NB4 (cell line): ENCODE measurements at regions not wholly inside any gene's neighbourhood (a gene's known extent, or its start where the extent isn't known, plus 50 kb on each side); places are given as distances from the start of the nearest gene placed in this dataset.

Experiments
- DNase-seq: peaks from one replicate; pipeline ENCODE4 v3.0.0; 2010; ENCODE audit warnings: low read depth
- H3K4me3 ChIP-seq: one replicate; pipeline ENCODE4 v1.5.1; 2011; ENCODE audit warnings: mild to moderate bottlenecking, low read depth, low read length, moderate library complexity
- CTCF ChIP-seq: IDR thresholded peaks from one replicate; pipeline ENCODE4 v1.5.1; 2012; ENCODE audit warnings: low read depth, low read length
- MAX ChIP-seq: IDR thresholded peaks from 2 replicates; pipeline ENCODE4 v1.6.1; 2011; ENCODE audit warnings: low read depth, low read length
- MYC ChIP-seq: IDR thresholded peaks from 2 replicates; pipeline ENCODE4 v1.6.1; 2011; ENCODE audit warnings: low read depth, low read length
- POLR2A ChIP-seq: IDR thresholded peaks from 2 replicates; pipeline ENCODE4 v1.6.1; 2011; ENCODE audit warnings: mild to moderate bottlenecking; ENCODE audit not compliant: insufficient read length; ENCODE audit errors: extremely low read depth

GRCh38 chr10:28776519-28776918 is 99.2 kb downstream of the BAMBI start:
- no peak for DNase-seq
- TF ChIP-seq CTCF = no peak
- no peak overlapping the region for H3K4me3 ChIP-seq

GRCh38 chr10:28777911-28778310 is 100.6 kb downstream of the BAMBI start:
- no peak for DNase-seq
- no peak overlapping the region for H3K4me3 ChIP-seq
- TF ChIP-seq POLR2A (no peak), MYC (no peak), MAX (no peak), CTCF (no peak)

GRCh38 chr10:28778524-28778923 is 101.2 kb downstream of the BAMBI start:
- TF ChIP-seq CTCF (no peak), MAX (no peak), POLR2A (no peak), MYC (no peak)
- DNase-seq = no peak

GRCh38 chr10:28781296-28781695 is 104.0 kb downstream of the BAMBI start:
- no peak for TF ChIP-seq MYC
- TF ChIP-seq CTCF = no peak
- TF ChIP-seq POLR2A = no peak
- no peak for TF ChIP-seq MAX
- no peak for DNase-seq

More at GRCh38 chr10:28778524-28778923, 101.2 kb downstream of the BAMBI start:
- H3K4me3 ChIP-seq = no peak overlapping the region

GRCh38 chr10:28783087-28783486 is 105.8 kb downstream of the BAMBI start:
- no peak for TF ChIP-seq MAX
- no peak for TF ChIP-seq POLR2A
- no peak for TF ChIP-seq MYC
- TF ChIP-seq CTCF = no peak
- no peak for DNase-seq
- no peak overlapping the region for H3K4me3 ChIP-seq

More at GRCh38 chr10:28781296-28781695, 104.0 kb downstream of the BAMBI start:
- no peak overlapping the region for H3K4me3 ChIP-seq

- TF ChIP-seq CTCF (no peak), POLR2A (no peak), MAX (no peak), MYC (no peak)
- no peak for DNase-seq
- no peak overlapping the region for H3K4me3 ChIP-seq
These were observed 107.7 kb downstream of the BAMBI start for GRCh38 chr10:28785018-28785417.
